K562 (cell line): ENCODE measurements at regions not wholly inside any gene's neighbourhood (a gene's known extent, or its start where the extent isn't known, plus 50 kb on each side); places are given as distances from the start of the nearest gene placed in this dataset.
A peak's percentile ranks its signal among the peaks of the same experiment; 100 is the strongest.

ENCODE experiments used
- AFF4 ChIP-seq: sonication (generic); formaldehyde crosslinking; IDR thresholded peaks from 2 replicates; pipeline ENCODE4 v1.8.0; 2023; ENCODE audit warnings: mild to moderate bottlenecking, missing genetic modification reagents
- E2F8 ChIP-seq: fragments of 450-650 bp; IDR thresholded peaks from 2 replicates; pipeline ENCODE4 v1.7.1; 2018; ENCODE audit warnings: mild to moderate bottlenecking, low read depth; ENCODE audit not compliant: partially characterized antibody
- ETS1 ChIP-seq: conservative IDR thresholded peaks from 2 replicates; pipeline ENCODE4 v1.6.1; 2011; ENCODE audit warnings: low read depth, mild to moderate bottlenecking, low read length; ENCODE audit not compliant: control insufficient read depth
- HIVEP1 ChIP-seq: fragments of 250-450 bp; sonication (Bioruptor Pico); IDR thresholded peaks from 2 replicates; pipeline ENCODE4 v1.4.0; 2020; ENCODE audit warnings: mild to moderate bottlenecking
- ID3 ChIP-seq, 2 experiments: fragments of 250-450 bp in 1 of 2; fragments of 450-650 bp in 1 of 2; sonication (Bioruptor Pico) in 1 of 2; IDR thresholded peaks; 2 replicates each; pipeline versions ENCODE4 v1.6.1 to v1.8.0; 2016 to 2021; ENCODE audit warnings: mild to moderate bottlenecking in 2 of 2, moderate library complexity in 2 of 2, missing compliant biosample characterization in 1 of 2, missing genetic modification characterization in 1 of 2
- IRF1 ChIP-seq: sonication (generic); formaldehyde crosslinking; IDR thresholded peaks from 2 replicates; pipeline ENCODE4 v1.8.0; 2022; ENCODE audit warnings: missing genetic modification reagents, mild to moderate bottlenecking, borderline replicate concordance
- MEIS2 ChIP-seq: fragments of 450-650 bp; IDR thresholded peaks from 2 replicates; pipeline ENCODE4 v1.6.1; 2014; ENCODE audit warnings: mild to moderate bottlenecking; ENCODE audit not compliant: partially characterized antibody
- NR0B1 ChIP-seq: fragments of 450-650 bp; IDR thresholded peaks from one replicate; pipeline ENCODE4 v1.6.1; 2018; ENCODE audit warnings: mild to moderate bottlenecking, moderate library complexity; ENCODE audit not compliant: partially characterized antibody
- POLR2H ChIP-seq: IDR thresholded peaks from 2 replicates; pipeline ENCODE4 v1.6.1; 2016; ENCODE audit warnings: missing genetic modification characterization, low read depth, mild to moderate bottlenecking, control low read depth, missing compliant biosample characterization, moderate library complexity
- TCFL5 ChIP-seq: fragments of 250-450 bp; sonication (Bioruptor Pico); conservative IDR thresholded peaks from 2 replicates; pipeline ENCODE4 v1.6.1; 2021; ENCODE audit warnings: mild to moderate bottlenecking, moderate library complexity, matching md5 sums
- ZNF639 ChIP-seq, 2 experiments: fragments of 200-800 bp in 1 of 2; sonication (Bioruptor generic) in 1 of 2; sonication (generic) in 1 of 2; formaldehyde crosslinking in 1 of 2; IDR thresholded peaks in 1 of 2; conservative IDR thresholded peaks in 1 of 2; 2 replicates each; pipeline versions ENCODE4 v1.5.0 to v1.6.1; 2016 to 2020; ENCODE audit warnings: missing compliant biosample characterization in 1 of 2, missing genetic modification characterization in 1 of 2, missing genetic modification reagents in 1 of 2
- ZSCAN32 ChIP-seq: fragments of 450-650 bp; formaldehyde crosslinking; IDR thresholded peaks from 2 replicates; pipeline ENCODE4 v1.4.0; 2020; ENCODE audit warnings: mild to moderate bottlenecking, moderate library complexity

- no peak for TF ChIP-seq ZSCAN32 (CRISPR knock-in tag)
- no peak for TF ChIP-seq AFF4 (CRISPR knock-in tag)
- no peak for TF ChIP-seq TCFL5
- TF ChIP-seq E2F8, result no peak
- no peak for TF ChIP-seq ZNF639 (CRISPR knock-in tag; conservative IDR thresholded peaks at IDR 0.05 in 1 of 2, IDR thresholded peaks at IDR 0.05 in 1 of 2)
- TF ChIP-seq HIVEP1 (CRISPR knock-in tag), result no peak
- TF ChIP-seq ETS1, result no peak
- no peak for TF ChIP-seq IRF1 (CRISPR knock-in tag)
- no peak for TF ChIP-seq POLR2H
- TF ChIP-seq NR0B1, result no peak
- no peak for TF ChIP-seq ID3 (CRISPR knock-in tag; IDR thresholded peaks at IDR 0.05)
- no peak for TF ChIP-seq ID3 (tag; IDR thresholded peaks at IDR 0.05)
- peak; percentile 48 for TF ChIP-seq MEIS2
Measured at GRCh38 chr2:55106148-55106547, 55.9 kb upstream of the RTN4 start (continued).
